ENCODE measurements at regions not wholly inside any gene's neighbourhood (a gene's known extent, or its start where the extent isn't known, plus 50 kb on each side); places are given as distances from the start of the nearest gene placed in this dataset.

GRCh38 chrX:94058728-94059382 lies 384.8 kb downstream of the FAM133A start:
- no peak for TF ChIP-seq POLR2AphosphoS5 (IDR thresholded peaks at IDR 0.05; ENCODE audit: low read depth)
- TF ChIP-seq REST (IDR thresholded peaks at IDR 0.05; ENCODE audit: unreplicated experiment): no peak
- no peak for TF ChIP-seq EZH2phosphoT487 (IDR thresholded peaks at IDR 0.05; ENCODE audit: unreplicated experiment)

All from GM23338 (cell line).